ENCODE measurements at regions not wholly inside any gene's neighbourhood (a gene's known extent, or its start where the extent isn't known, plus 50 kb on each side); places are given as distances from the start of the nearest gene placed in this dataset.

DNA sequence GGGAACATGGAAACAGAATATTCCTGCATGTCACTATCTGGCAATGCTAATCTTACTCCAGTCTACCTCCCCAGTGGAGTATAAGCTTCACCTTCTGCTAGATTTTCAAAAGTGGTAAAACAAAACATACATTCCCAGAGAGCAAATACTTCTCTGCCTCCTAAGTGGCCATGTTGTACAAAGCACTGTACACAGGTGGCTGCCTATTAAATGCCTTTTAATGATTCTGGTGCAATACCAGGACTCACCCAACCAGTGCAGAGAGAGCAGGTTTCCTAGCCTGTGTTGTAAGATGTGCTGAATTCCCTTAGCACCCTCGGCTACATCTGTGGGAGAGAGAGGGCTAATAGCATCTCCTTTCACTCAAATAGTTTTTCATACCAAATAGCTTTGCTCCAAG is 684.3 kb upstream of the NRP1 start:
- H3K27me3 ChIP-seq (ENCODE audit: insufficient read depth, low read length, poor library complexity, severe bottlenecking): no peaks in the 10 kb centered on the region
- H3K9me3 ChIP-seq (ENCODE audit: insufficient read depth, low read depth, low read length): no peaks in the 10 kb centered on the region
- no peaks in the 10 kb centered on the region for H3K36me3 ChIP-seq (ENCODE audit: insufficient read depth, low read length)
- no peaks in the 10 kb centered on the region for H3K79me2 ChIP-seq (ENCODE audit: insufficient read depth, low read length)
- no peak overlapping the region for H3K4me2 ChIP-seq (ENCODE audit: low read depth, low read length, poor library complexity, severe bottlenecking)
- no peak overlapping the region for H3K4me3 ChIP-seq (ENCODE audit: low read length, poor library complexity, severe bottlenecking)
- TF ChIP-seq, protein P1, sequence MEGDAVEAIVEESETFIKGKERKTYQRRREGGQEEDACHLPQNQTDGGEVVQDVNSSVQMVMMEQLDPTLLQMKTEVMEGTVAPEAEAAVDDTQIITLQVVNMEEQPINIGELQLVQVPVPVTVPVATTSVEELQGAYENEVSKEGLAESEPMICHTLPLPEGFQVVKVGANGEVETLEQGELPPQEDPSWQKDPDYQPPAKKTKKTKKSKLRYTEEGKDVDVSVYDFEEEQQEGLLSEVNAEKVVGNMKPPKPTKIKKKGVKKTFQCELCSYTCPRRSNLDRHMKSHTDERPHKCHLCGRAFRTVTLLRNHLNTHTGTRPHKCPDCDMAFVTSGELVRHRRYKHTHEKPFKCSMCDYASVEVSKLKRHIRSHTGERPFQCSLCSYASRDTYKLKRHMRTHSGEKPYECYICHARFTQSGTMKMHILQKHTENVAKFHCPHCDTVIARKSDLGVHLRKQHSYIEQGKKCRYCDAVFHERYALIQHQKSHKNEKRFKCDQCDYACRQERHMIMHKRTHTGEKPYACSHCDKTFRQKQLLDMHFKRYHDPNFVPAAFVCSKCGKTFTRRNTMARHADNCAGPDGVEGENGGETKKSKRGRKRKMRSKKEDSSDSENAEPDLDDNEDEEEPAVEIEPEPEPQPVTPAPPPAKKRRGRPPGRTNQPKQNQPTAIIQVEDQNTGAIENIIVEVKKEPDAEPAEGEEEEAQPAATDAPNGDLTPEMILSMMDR (conservative IDR thresholded peaks at IDR 0.05; ENCODE audit: low read length): no peak
- no peak for TF ChIP-seq EZH2phosphoT487 (IDR thresholded peaks at IDR 0.05; ENCODE audit: borderline replicate concordance)
- no peak overlapping the region for H3K9ac ChIP-seq (ENCODE audit: low read depth, low read length, poor library complexity, severe bottlenecking)
- H3F3A ChIP-seq (ENCODE audit: low read depth): no peaks in the 10 kb centered on the region
- H3K4me1 ChIP-seq (ENCODE audit: insufficient read depth, low read length, poor library complexity, severe bottlenecking): peaks cover 7% of the 10 kb centered on the region
- no peaks in the 10 kb centered on the region for H4K20me1 ChIP-seq (ENCODE audit: insufficient read depth, low read length, poor library complexity, severe bottlenecking)
- H2AFZ ChIP-seq (ENCODE audit: low read length): peak overlapping the region; percentile 64; the same call in 1 of the 2 replicates
- H3K9me2 ChIP-seq (replicated peaks; ENCODE audit: low read depth, low read length): no peaks in the 10 kb centered on the region

GRCh38 chr10:34018129-34018528 is 683.7 kb upstream of the NRP1 start:
- TF ChIP-seq EZH2phosphoT487 (IDR thresholded peaks at IDR 0.05; ENCODE audit: borderline replicate concordance): no peak
- TF ChIP-seq, protein P1 (conservative IDR thresholded peaks at IDR 0.05; ENCODE audit: low read length): no peak
- H2AFZ ChIP-seq (ENCODE audit: low read length): peak overlapping the region; percentile 64

GRCh38 chr10:34017281-34017680 is 682.8 kb upstream of the NRP1 start:
- Histone ChIP-seq H3K4me1 (ENCODE audit: insufficient read depth, low read length, poor library complexity, severe bottlenecking) (peaks cover 7% of the 10 kb centered on the region), H3K36me3 (ENCODE audit: insufficient read depth, low read length) (no peaks in the 10 kb centered on the region), H3K4me2 (ENCODE audit: low read depth, low read length, poor library complexity, severe bottlenecking) (no peak overlapping the region), H2AFZ (ENCODE audit: low read length) (peak overlapping the region; percentile 68; the same call in 1 of the 2 replicates), H3K9me3 (ENCODE audit: insufficient read depth, low read depth, low read length) (no peaks in the 10 kb centered on the region), H3F3A (ENCODE audit: low read depth) (no peaks in the 10 kb centered on the region), H3K27me3 (ENCODE audit: insufficient read depth, low read length, poor library complexity, severe bottlenecking) (no peaks in the 10 kb centered on the region), H3K9me2 (replicated peaks; ENCODE audit: low read depth, low read length) (no peaks in the 10 kb centered on the region), H3K4me3 (ENCODE audit: low read length, poor library complexity, severe bottlenecking) (no peak overlapping the region), H3K79me2 (ENCODE audit: insufficient read depth, low read length) (no peaks in the 10 kb centered on the region), H4K20me1 (ENCODE audit: insufficient read depth, low read length, poor library complexity, severe bottlenecking) (no peaks in the 10 kb centered on the region), H3K9ac (ENCODE audit: low read depth, low read length, poor library complexity, severe bottlenecking) (no peak overlapping the region)
- TF ChIP-seq, protein P1 (conservative IDR thresholded peaks at IDR 0.05; ENCODE audit: low read length): peak; percentile 63
- no peak for TF ChIP-seq EZH2phosphoT487 (IDR thresholded peaks at IDR 0.05; ENCODE audit: borderline replicate concordance)

More at GRCh38 chr10:34018129-34018528, 683.7 kb upstream of the NRP1 start:
- no peak overlapping the region for H3K9ac ChIP-seq (ENCODE audit: low read depth, low read length, poor library complexity, severe bottlenecking)
- H3K4me3 ChIP-seq (ENCODE audit: low read length, poor library complexity, severe bottlenecking): no peak overlapping the region
- H4K20me1 ChIP-seq (ENCODE audit: insufficient read depth, low read length, poor library complexity, severe bottlenecking): no peaks in the 10 kb centered on the region
- no peaks in the 10 kb centered on the region for H3F3A ChIP-seq (ENCODE audit: low read depth)
- no peaks in the 10 kb centered on the region for H3K36me3 ChIP-seq (ENCODE audit: insufficient read depth, low read length)
- H3K4me1 ChIP-seq (ENCODE audit: insufficient read depth, low read length, poor library complexity, severe bottlenecking): peaks cover 7% of the 10 kb centered on the region
- no peaks in the 10 kb centered on the region for H3K9me2 ChIP-seq (replicated peaks; ENCODE audit: low read depth, low read length)
- H3K27me3 ChIP-seq (ENCODE audit: insufficient read depth, low read length, poor library complexity, severe bottlenecking): no peaks in the 10 kb centered on the region
- no peaks in the 10 kb centered on the region for H3K79me2 ChIP-seq (ENCODE audit: insufficient read depth, low read length)
- no peak overlapping the region for H3K4me2 ChIP-seq (ENCODE audit: low read depth, low read length, poor library complexity, severe bottlenecking)
- no peaks in the 10 kb centered on the region for H3K9me3 ChIP-seq (ENCODE audit: insufficient read depth, low read depth, low read length)
